H9 (cell line): ENCODE measurements at regions not wholly inside any gene's neighbourhood (a gene's known extent, or its start where the extent isn't known, plus 50 kb on each side); places are given as distances from the start of the nearest gene placed in this dataset.

Experiments
- DNase-seq: peaks from one replicate; pipeline ENCODE4 v3.0.0-alpha.2; 2017
- H2AFZ ChIP-seq: one replicate; pipeline ENCODE4 v1.6.1; 2013; ENCODE audit warnings: mild to moderate bottlenecking, low read length, control low read depth, moderate library complexity
- H2AK5ac ChIP-seq: 2 replicates; pipeline ENCODE4 v1.6.1; 2013; ENCODE audit warnings: low read length, control low read depth, mixed read lengths; ENCODE audit not compliant: insufficient read length
- H2BK120ac ChIP-seq: one replicate; pipeline ENCODE4 v1.6.1; 2013; ENCODE audit warnings: low read depth, mild to moderate bottlenecking, low read length, control low read depth, inconsistent platforms; ENCODE audit not compliant: poor library complexity, severe bottlenecking
- H2BK12ac ChIP-seq: 2 replicates; pipeline ENCODE4 v1.6.1; 2013; ENCODE audit warnings: low read length, control low read depth, mixed read lengths, low read depth; ENCODE audit not compliant: insufficient read length
- H2BK15ac ChIP-seq: 2 replicates; pipeline ENCODE4 v1.6.1; 2013; ENCODE audit warnings: low read depth, low read length, control low read depth
- H2BK20ac ChIP-seq: one replicate; pipeline ENCODE4 v1.6.1; 2013; ENCODE audit warnings: low read depth, mild to moderate bottlenecking, low read length, control low read depth, inconsistent platforms; ENCODE audit not compliant: poor library complexity, severe bottlenecking
- H2BK5ac ChIP-seq: 2 replicates; pipeline ENCODE4 v1.6.1; 2013; ENCODE audit warnings: low read length, control low read depth, mixed read lengths; ENCODE audit not compliant: insufficient read length
- H3K14ac ChIP-seq: 2 replicates; pipeline ENCODE4 v1.6.1; 2013; ENCODE audit warnings: low read length, control low read depth; ENCODE audit not compliant: insufficient read depth
- H3K18ac ChIP-seq: 2 replicates; pipeline ENCODE4 v1.6.1; 2013; ENCODE audit warnings: low read depth, mild to moderate bottlenecking, mixed read lengths, low read length, control low read depth; ENCODE audit not compliant: insufficient read length
- H3K23ac ChIP-seq: 2 replicates; pipeline ENCODE4 v1.6.1; 2013; ENCODE audit warnings: low read length, control low read depth, mixed read lengths, low read depth; ENCODE audit not compliant: insufficient read length
- H3K23me2 ChIP-seq: 2 replicates; pipeline ENCODE4 v1.6.1; 2013; ENCODE audit warnings: low read depth, mild to moderate bottlenecking, mixed read lengths, low read length, control low read depth; ENCODE audit not compliant: insufficient read length, poor library complexity, severe bottlenecking
- H3K27ac ChIP-seq: 2 replicates; pipeline ENCODE4 v1.5.1; 2013; ENCODE audit warnings: low read length, control low read depth, mixed read lengths, low read depth; ENCODE audit not compliant: insufficient read length
- H3K27me3 ChIP-seq: 2 replicates; pipeline ENCODE4 v1.6.1; 2013; ENCODE audit warnings: low read length, control low read depth, inconsistent platforms; ENCODE audit not compliant: insufficient read depth
- H3K4ac ChIP-seq: 2 replicates; pipeline ENCODE4 v1.6.1; 2013; ENCODE audit warnings: low read depth, mild to moderate bottlenecking, control low read depth, inconsistent platforms, low read length, moderate library complexity
- H3K4me1 ChIP-seq: 2 replicates; pipeline ENCODE4 v1.6.1; 2013; ENCODE audit warnings: low read length, control low read depth, inconsistent platforms; ENCODE audit not compliant: insufficient read depth
- H3K4me2 ChIP-seq: 2 replicates; pipeline ENCODE4 v1.6.1; 2013; ENCODE audit warnings: low read length, control low read depth, mixed read lengths; ENCODE audit not compliant: insufficient read length, insufficient read depth
- H3K56ac ChIP-seq: 2 replicates; pipeline ENCODE4 v1.6.1; 2013; ENCODE audit warnings: low read depth, mild to moderate bottlenecking, mixed read lengths, low read length, control low read depth; ENCODE audit not compliant: insufficient read length
- H3K79me1 ChIP-seq: 2 replicates; pipeline ENCODE4 v1.6.1; 2013; ENCODE audit warnings: low read depth, mild to moderate bottlenecking, moderate library complexity, low read length, control low read depth, inconsistent platforms; ENCODE audit not compliant: insufficient read depth, poor library complexity, severe bottlenecking
- H3K79me2 ChIP-seq: 2 replicates; pipeline ENCODE4 v1.6.1; 2013; ENCODE audit warnings: low read length, control low read depth, inconsistent platforms; ENCODE audit not compliant: insufficient read depth
- H3K9ac ChIP-seq: 2 replicates; pipeline ENCODE4 v1.6.1; 2013; ENCODE audit warnings: low read length, control low read depth, mixed read lengths; ENCODE audit not compliant: insufficient read length; ENCODE audit errors: extremely low read depth
- H3K9me3 ChIP-seq: one replicate; pipeline ENCODE4 v1.6.1; 2013; ENCODE audit warnings: low read depth, low read length, inconsistent platforms; ENCODE audit not compliant: control insufficient read depth
- H3T11ph ChIP-seq: one replicate; pipeline ENCODE4 v1.6.1; 2013; ENCODE audit warnings: mild to moderate bottlenecking, low read length, control low read depth, inconsistent platforms
- H4K20me1 ChIP-seq: one replicate; pipeline ENCODE4 v1.6.1; 2013; ENCODE audit not compliant: control insufficient read depth, insufficient read length, insufficient read depth
- H4K5ac ChIP-seq: 2 replicates; pipeline ENCODE4 v1.6.1; 2013; ENCODE audit warnings: low read depth, mild to moderate bottlenecking, mixed read lengths, low read length, control low read depth; ENCODE audit not compliant: insufficient read length
- H4K8ac ChIP-seq: replicated peaks from 2 replicates; pipeline ENCODE4 v1.6.1; 2013; ENCODE audit warnings: low read length, control low read depth, mixed read lengths, low read depth; ENCODE audit not compliant: insufficient read length
- H4K91ac ChIP-seq: 2 replicates; pipeline ENCODE4 v1.6.1; 2013; ENCODE audit warnings: low read depth, mild to moderate bottlenecking, moderate library complexity, mixed read lengths, low read length, control low read depth; ENCODE audit not compliant: insufficient read length
- H3K27ac Mint-ChIP-seq, 3 experiments: 2 replicates in 2 of 3; 3 replicates in 1 of 3; pipeline ENCODE4 v1.8.0; 2020 to 2021; ENCODE audit warnings: mixed read lengths in 3 of 3, mild to moderate bottlenecking in 1 of 3, moderate library complexity in 1 of 3
- H3K27me3 Mint-ChIP-seq: 2 replicates; pipeline ENCODE4 v1.8.0; 2021; ENCODE audit warnings: low read depth, mild to moderate bottlenecking, moderate library complexity, mixed read lengths
- H3K36me3 Mint-ChIP-seq, 3 experiments: 2 replicates in 2 of 3; 3 replicates in 1 of 3; pipeline ENCODE4 v1.8.0; 2020 to 2021; ENCODE audit warnings: low read depth in 3 of 3, mixed read lengths in 3 of 3; ENCODE audit not compliant: insufficient read depth in 1 of 3
- H3K4me1 Mint-ChIP-seq, 2 experiments: 2 replicates each; pipeline ENCODE4 v1.8.0; 2020; ENCODE audit warnings: mixed read lengths in 2 of 2
- H3K4me3 Mint-ChIP-seq, 2 experiments: 2 replicates in 1 of 2; 3 replicates in 1 of 2; pipeline ENCODE4 v1.8.0; 2020 to 2021; ENCODE audit warnings: mild to moderate bottlenecking in 2 of 2, mixed read lengths in 2 of 2, moderate library complexity in 1 of 2
- H3K9me3 Mint-ChIP-seq, 2 experiments: 2 replicates in 1 of 2; 3 replicates in 1 of 2; pipeline ENCODE4 v1.8.0; 2020; ENCODE audit warnings: mild to moderate bottlenecking in 2 of 2, mixed read lengths in 2 of 2, moderate library complexity in 1 of 2
- WGBS: extraction: QIAGEN DNeasy Blood & Tissue Kit; methylation state at CpG from one replicate; pipeline ENCODE4 v1.1.7; 2013; ENCODE audit warnings: missing lambda C conversion rate, low lambda C conversion rate, mixed read lengths; ENCODE audit not compliant: insufficient read length; ENCODE audit errors: extremely low coverage; 5-methylcytosine and 5-hydroxymethylcytosine counted together
- TF ChIP-seq, protein P1 (sequence below): fragments of 200-600 bp; sonication (generic); conservative IDR thresholded peaks from 3 replicates; pipeline ENCODE4 v1.8.0; 2021; ENCODE audit warnings: antibody characterized with exemption, mild to moderate bottlenecking

DNA sequence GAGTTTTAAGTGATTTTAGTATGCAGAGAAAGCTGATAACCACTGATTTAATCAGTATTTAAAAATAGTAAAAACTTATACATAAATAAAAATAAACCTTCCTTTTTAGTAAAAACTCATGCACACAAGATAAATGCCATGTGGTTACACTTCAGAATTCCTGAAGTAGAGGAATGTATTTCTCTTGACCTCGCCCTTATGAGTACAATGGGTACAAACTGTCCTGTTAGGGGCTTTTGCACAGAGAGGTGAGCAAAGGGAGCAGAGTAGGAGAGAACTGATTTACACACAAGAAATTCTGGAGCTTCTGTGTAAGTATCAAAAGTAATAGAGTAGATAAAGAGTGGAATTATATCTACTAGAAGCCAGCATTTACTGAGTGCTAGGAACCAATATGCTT is 279.6 kb downstream of the PPP1R3A start:
- no peak overlapping the region for H2BK20ac ChIP-seq
- no peaks in the 10 kb centered on the region for H3K4me1 ChIP-seq
- H4K20me1 ChIP-seq: no peaks in the 10 kb centered on the region
- H2AK5ac ChIP-seq: no peak overlapping the region
- no peak overlapping the region for H3K9ac ChIP-seq
- H3K4me3 Mint-ChIP-seq: no peak overlapping the region
- peaks cover 9 to 34% of the 10 kb centered on the region in 2 experiments for H3K9me3 Mint-ChIP-seq
- no peak overlapping the region for H3T11ph ChIP-seq
- H3K4me2 ChIP-seq: no peak overlapping the region
- WGBS: no CpG with 5 or more reads among the region's 1 CpG
- H3K36me3 Mint-ChIP-seq: peaks cover 0 to 28% (median 7%) of the 10 kb centered on the region in 3 experiments; a peak in 3 of 7 replicates
- H3K4me1 Mint-ChIP-seq: no peaks in the 10 kb centered on the region
- H3K14ac ChIP-seq: no peak overlapping the region
- no peak overlapping the region for H2BK15ac ChIP-seq
- no peak overlapping the region for H4K5ac ChIP-seq
- H3K27ac Mint-ChIP-seq: no peak overlapping the region
- H4K91ac ChIP-seq: no peak overlapping the region
- H3K27me3 ChIP-seq: no peaks in the 10 kb centered on the region
- no peak for DNase-seq
- no peaks in the 10 kb centered on the region for H3K79me2 ChIP-seq
- no peak overlapping the region for H2BK12ac ChIP-seq
- no peak overlapping the region for H2AFZ ChIP-seq
- no peak overlapping the region for H2BK120ac ChIP-seq
- H3K79me1 ChIP-seq: no peaks in the 10 kb centered on the region
- H3K9me3 ChIP-seq: no peaks in the 10 kb centered on the region
- no peak overlapping the region for H4K8ac ChIP-seq
- no peak overlapping the region for H2BK5ac ChIP-seq
- H3K27me3 Mint-ChIP-seq: no peaks in the 10 kb centered on the region
- H3K56ac ChIP-seq: no peak overlapping the region
- no peaks in the 10 kb centered on the region for H3K23me2 ChIP-seq
- H3K23ac ChIP-seq: no peak overlapping the region
- TF ChIP-seq, protein P1, sequence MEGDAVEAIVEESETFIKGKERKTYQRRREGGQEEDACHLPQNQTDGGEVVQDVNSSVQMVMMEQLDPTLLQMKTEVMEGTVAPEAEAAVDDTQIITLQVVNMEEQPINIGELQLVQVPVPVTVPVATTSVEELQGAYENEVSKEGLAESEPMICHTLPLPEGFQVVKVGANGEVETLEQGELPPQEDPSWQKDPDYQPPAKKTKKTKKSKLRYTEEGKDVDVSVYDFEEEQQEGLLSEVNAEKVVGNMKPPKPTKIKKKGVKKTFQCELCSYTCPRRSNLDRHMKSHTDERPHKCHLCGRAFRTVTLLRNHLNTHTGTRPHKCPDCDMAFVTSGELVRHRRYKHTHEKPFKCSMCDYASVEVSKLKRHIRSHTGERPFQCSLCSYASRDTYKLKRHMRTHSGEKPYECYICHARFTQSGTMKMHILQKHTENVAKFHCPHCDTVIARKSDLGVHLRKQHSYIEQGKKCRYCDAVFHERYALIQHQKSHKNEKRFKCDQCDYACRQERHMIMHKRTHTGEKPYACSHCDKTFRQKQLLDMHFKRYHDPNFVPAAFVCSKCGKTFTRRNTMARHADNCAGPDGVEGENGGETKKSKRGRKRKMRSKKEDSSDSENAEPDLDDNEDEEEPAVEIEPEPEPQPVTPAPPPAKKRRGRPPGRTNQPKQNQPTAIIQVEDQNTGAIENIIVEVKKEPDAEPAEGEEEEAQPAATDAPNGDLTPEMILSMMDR: no peak
- no peak overlapping the region for H3K27ac ChIP-seq
- no peak overlapping the region for H3K18ac ChIP-seq
- H3K4ac ChIP-seq: no peak overlapping the region
